Hepatocyte (in vitro differentiated cells): ENCODE measurements at regions not wholly inside any gene's neighbourhood (a gene's known extent, or its start where the extent isn't known, plus 50 kb on each side); places are given as distances from the start of the nearest gene placed in this dataset.

Source experiments
- CTCF ChIP-seq: fragments of 200-600 bp; sonication (generic); IDR thresholded peaks from 2 replicates; pipeline ENCODE4 v1.5.1; 2016; ENCODE audit warnings: antibody characterized with exemption, mild to moderate bottlenecking; ENCODE audit not compliant: poor library complexity
- EZH2 ChIP-seq: fragments of 200-600 bp; sonication (generic); IDR thresholded peaks from 2 replicates; pipeline ENCODE4 v1.6.1; 2016; ENCODE audit warnings: antibody characterized with exemption, mild to moderate bottlenecking, borderline replicate concordance
- EZH2phosphoT487 ChIP-seq: fragments of 200-600 bp; sonication (generic); IDR thresholded peaks from one replicate; pipeline ENCODE4 v1.6.1; 2018; ENCODE audit warnings: antibody characterized with exemption, mild to moderate bottlenecking, low read depth, moderate library complexity; ENCODE audit not compliant: unreplicated experiment, severe bottlenecking

GRCh38 chr1:29452463-29453230 is 216.3 kb downstream of the PTPRU start:
- no peak for TF ChIP-seq CTCF
- TF ChIP-seq EZH2, result no peak
- no peak for TF ChIP-seq EZH2phosphoT487
